NCI-H128 (cell line): ENCODE measurements at regions not wholly inside any gene's neighbourhood (a gene's known extent, or its start where the extent isn't known, plus 50 kb on each side); places are given as distances from the start of the nearest gene placed in this dataset.
"Not testable (repeated sequence)": the region's sequence is repeated elsewhere in the genome, so short reads cannot be mapped to it uniquely, and the experiment has no call there.

Experiments
- DNase-seq: peaks from one replicate; lab custom pipeline; 2025; ENCODE audit not compliant: unreplicated experiment; lab: John Stamatoyannopoulos, UW

DNA sequence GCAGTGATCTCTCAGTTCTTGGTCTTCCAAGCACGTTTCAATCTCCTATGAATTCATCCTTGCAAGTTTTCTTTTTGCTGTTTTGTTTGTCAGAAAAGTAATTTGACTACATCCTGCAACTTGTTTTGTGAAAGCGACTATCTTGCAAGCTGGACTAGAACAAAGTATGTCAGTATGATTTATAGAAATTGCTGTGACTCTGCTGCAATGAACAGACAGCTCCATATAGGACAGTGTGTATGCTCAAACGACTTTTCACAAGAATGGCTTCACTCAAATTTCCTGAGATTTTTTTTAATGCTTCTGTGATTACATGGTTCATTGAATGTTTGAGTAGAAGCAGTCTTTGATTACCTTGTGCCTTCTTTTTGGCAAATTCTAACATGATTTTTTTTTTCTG is 123.5 kb upstream of the TRHDE start:
- no peak for DNase-seq

- DNase-seq: no peak
Measured at GRCh38 chr12:72162875-72163274, 109.3 kb upstream of the TRHDE start.

DNA sequence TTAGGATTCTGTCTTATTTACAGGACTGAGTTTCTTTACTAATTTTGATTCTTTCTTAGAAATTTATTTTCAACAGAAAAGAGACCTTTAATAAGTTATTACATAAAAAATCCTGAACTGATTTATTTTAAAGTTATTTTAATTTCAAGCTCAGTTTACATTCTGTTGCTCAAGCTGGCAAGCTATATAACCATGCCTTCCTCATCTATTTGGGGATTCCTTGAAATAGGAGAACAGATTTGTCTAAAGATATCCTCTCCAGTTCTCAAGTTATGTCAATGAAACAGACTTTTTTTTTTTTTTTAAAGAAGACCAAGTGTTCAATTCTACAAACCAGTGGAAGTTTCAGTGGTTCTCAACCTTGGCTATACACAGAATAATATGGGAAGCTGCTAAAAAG is 103.3 kb upstream of the TRHDE start:
- DNase-seq: no peak

- no peak for DNase-seq
Measured at GRCh38 chr12:72173974-72174373, 98.2 kb upstream of the TRHDE start.

GRCh38 chr12:72178244-72178643 is 93.9 kb upstream of the TRHDE start:
- no peak for DNase-seq

DNA sequence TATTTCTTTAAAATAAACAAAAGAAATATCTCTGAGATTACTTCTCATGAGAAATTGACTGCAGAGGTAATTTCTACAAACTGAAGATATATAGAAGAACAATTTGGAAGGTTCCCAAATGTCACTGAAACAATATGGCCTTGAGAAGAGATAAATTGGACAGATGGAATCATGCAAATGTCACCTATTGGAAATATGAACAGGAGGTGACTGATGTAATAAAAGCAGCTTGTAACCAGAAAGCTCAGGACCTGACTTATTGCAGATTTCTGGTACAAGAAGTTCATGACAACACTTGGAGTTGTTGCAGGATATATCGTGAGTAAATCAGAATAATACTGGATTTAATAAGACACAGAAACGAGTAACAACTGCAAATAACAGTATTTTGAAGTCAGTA is 93.3 kb upstream of the TRHDE start:
- no peak for DNase-seq

GRCh38 chr12:72179841-72180240 is 92.3 kb upstream of the TRHDE start:
- DNase-seq: no peak

DNA sequence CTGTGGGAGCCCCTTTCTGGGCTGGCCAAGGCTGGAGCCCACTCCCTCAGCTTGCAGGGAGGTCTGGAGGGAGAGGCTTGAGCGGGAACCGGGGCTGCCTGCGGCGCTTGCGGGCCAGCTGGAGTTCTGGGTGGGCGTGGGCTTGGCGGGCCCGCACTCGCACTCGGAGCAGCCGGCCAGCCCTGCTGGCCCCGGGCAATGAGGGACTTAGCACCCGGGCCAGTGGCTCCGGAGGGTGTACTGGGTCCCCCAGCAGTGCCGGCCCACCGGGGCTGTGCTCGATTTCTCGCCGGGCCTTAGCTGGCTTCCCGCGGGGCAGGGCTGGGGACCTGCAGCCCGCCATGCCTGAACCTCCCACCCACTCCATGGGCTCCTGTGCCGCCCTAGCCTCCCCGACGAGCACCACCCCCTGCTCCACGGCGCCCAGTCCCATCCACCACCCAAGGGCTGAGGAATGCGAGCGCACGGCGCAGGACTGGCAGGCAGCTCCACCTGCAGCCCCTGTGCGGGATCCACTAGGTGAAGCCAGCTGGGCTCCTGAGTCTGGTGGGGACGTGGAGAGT is 87.1 kb upstream of the TRHDE start:
- DNase-seq: not testable (repeated sequence)

DNA sequence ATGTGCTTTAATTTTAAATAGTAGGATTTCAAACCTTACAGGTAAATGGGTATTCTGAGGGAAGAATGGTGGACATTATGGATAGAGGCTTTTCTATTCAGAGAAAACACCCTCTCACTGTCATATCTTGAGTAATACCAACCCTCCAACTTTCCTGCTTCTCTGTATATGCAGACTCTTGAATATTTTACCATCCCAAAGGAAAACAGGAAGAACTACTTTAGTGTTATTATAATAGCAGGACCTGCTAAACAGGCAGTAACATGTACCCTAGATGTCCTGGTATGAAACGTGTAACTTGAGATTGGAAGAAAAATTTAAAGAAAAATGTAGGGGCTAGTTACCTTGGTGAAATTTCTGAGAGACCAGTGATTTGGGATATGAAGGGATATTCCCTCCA is 82.9 kb upstream of the TRHDE start:
- no peak for DNase-seq

GRCh38 chr12:72191761-72192160 is 80.4 kb upstream of the TRHDE start:
- no peak for DNase-seq

- no peak for DNase-seq
Measured at GRCh38 chr12:72197790-72198189, 74.4 kb upstream of the TRHDE start.

GRCh38 chr12:72201457-72201856 is 70.7 kb upstream of the TRHDE start:
- no peak for DNase-seq

GRCh38 chr12:72203764-72204335 is 68.3 kb upstream of the TRHDE start:
- DNase-seq: no peak

GRCh38 chr12:72207079-72207478 is 65.1 kb upstream of the TRHDE start:
- DNase-seq: no peak

DNA sequence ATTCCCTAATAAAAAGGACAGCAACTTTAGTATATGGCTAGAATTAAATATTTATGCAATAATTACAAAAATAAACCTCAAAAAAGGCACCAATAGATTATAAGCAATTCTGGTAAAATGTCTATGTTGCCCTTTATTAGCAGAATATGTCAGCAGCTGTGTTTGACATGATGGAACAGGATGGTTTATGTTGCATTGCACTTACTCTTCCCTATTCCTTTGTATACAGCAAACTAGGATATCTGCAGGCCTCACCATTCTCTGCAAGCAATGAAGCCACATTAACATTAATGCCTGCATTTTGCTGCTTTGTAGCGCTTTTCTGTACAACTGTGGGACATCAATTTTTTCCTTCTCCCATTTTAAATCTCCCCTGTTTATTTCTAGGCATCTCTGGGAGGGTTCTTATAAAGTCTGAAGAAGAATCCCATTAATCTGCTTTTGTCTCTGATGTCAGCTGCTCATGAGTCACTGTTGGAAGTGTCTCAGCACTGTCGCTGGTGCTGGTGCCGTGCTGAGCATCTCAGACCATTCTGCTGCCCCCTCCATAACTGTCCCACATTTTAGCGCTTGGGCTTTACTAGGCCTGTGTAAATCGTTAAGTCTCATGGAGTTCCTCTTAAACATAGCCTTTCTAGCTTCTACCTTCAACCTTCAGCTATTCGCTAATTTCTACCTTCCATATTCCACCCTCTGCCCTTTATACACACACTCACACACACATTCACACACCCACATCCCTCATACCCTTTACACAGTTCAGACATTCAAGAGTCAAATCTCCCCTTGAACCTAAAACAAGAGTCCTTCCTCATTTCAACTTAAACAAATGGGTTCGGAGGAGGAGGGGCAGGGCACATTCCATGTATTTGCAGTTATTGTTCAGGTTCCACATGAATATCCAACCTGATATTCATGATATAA is 64.4 kb upstream of the TRHDE start:
- DNase-seq: no peak

GRCh38 chr12:72209086-72209485 is 63.1 kb upstream of the TRHDE start:
- no peak for DNase-seq

GRCh38 chr12:72214163-72214562 is 58.0 kb upstream of the TRHDE start:
- DNase-seq: no peak

DNA sequence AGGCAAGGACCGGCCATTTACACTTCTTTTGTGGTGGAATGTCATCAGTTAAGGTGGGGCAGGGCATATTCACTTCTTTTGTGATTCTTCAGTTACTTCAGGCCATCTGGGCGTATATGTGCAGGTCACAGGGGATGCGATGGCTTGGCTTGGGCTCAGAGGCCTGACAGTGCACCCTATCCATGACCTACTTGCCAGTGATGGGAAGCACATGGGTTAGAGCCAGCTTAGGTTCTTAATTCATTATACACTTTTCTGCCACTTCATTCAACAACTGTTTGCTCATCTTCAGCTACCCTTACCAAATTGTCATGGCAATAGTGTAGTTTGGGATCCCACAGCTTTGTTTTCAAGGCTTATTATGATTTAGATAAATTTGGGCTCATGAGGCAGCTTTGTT is 56.9 kb upstream of the TRHDE start:
- not testable (repeated sequence) for DNase-seq

DNA sequence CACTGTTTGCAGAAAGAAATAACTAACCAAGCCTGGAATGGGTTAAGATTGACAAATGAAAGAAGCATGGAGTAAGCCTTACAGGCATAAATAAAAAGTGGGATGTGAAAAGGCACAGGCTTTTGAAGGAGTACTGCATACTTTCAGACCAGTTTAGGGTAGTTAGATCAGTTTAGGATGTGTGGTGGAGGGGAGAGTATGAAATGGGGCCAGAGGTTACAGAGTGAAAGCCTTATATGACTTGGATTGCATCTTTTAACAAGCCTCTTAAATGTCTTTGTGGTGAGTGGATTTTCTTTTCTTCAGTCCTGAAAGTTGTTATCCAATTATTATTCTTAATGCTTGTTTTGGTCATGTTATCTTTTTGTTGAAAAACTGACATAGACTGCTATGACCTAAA is 52.2 kb upstream of the TRHDE start:
- no peak for DNase-seq
